Mesendoderm (in vitro differentiated cells): ENCODE measurements at regions not wholly inside any gene's neighbourhood (a gene's known extent, or its start where the extent isn't known, plus 50 kb on each side); places are given as distances from the start of the nearest gene placed in this dataset.
"Not testable (repeated sequence)": the region's sequence is repeated elsewhere in the genome, so short reads cannot be mapped to it uniquely, and the experiment has no call there.

Experiments
- DNase-seq: peaks from one replicate; pipeline ENCODE4 v3.0.0; 2013
- H2AK5ac ChIP-seq: 2 replicates; pipeline ENCODE4 v1.6.1; 2013; ENCODE audit warnings: low read length, inconsistent platforms
- H2BK120ac ChIP-seq: 2 replicates; pipeline ENCODE4 v1.6.1; 2013; ENCODE audit warnings: low read depth, mild to moderate bottlenecking, low read length, moderate library complexity, mixed read lengths
- H2BK15ac ChIP-seq: replicated peaks from 2 replicates; pipeline ENCODE4 v1.6.1; 2013; ENCODE audit warnings: low read depth, mild to moderate bottlenecking, moderate library complexity
- H2BK5ac ChIP-seq: 2 replicates; pipeline ENCODE4 v1.6.1; 2013; ENCODE audit warnings: low read length, inconsistent platforms
- H3K18ac ChIP-seq: 2 replicates; pipeline ENCODE4 v1.6.1; 2013; ENCODE audit warnings: mild to moderate bottlenecking, low read length, mixed read lengths
- H3K23ac ChIP-seq: one replicate; pipeline ENCODE4 v1.6.1; 2013; ENCODE audit warnings: low read length
- H3K27ac ChIP-seq: 2 replicates; pipeline ENCODE4 v1.5.1; 2013; ENCODE audit warnings: low read depth, mild to moderate bottlenecking, inconsistent platforms, low read length, moderate library complexity
- H3K27me3 ChIP-seq: 2 replicates; pipeline ENCODE4 v1.6.1; 2013; ENCODE audit warnings: low read length, control low read depth, mild to moderate bottlenecking, inconsistent platforms; ENCODE audit not compliant: insufficient read depth, poor library complexity
- H3K36me3 ChIP-seq: 2 replicates; pipeline ENCODE4 v1.6.1; 2013; ENCODE audit warnings: low read length, inconsistent platforms; ENCODE audit not compliant: control insufficient read depth, insufficient read depth
- H3K4ac ChIP-seq: one replicate; pipeline ENCODE4 v1.6.1; 2013; ENCODE audit warnings: low read depth, mild to moderate bottlenecking, low read length, moderate library complexity
- H3K4me1 ChIP-seq: 2 replicates; pipeline ENCODE4 v1.6.1; 2013; ENCODE audit warnings: low read depth, low read length, inconsistent platforms; ENCODE audit not compliant: control insufficient read depth
- H3K4me2 ChIP-seq: 2 replicates; pipeline ENCODE4 v1.6.1; 2013; ENCODE audit warnings: low read length
- H3K4me3 ChIP-seq: 2 replicates; pipeline ENCODE4 v1.5.1; 2013; ENCODE audit warnings: mild to moderate bottlenecking, low read length
- H3K56ac ChIP-seq: one replicate; pipeline ENCODE4 v1.6.1; 2013; ENCODE audit warnings: low read length
- H3K79me1 ChIP-seq: 2 replicates; pipeline ENCODE4 v1.6.1; 2013; ENCODE audit warnings: low read length, inconsistent platforms
- H3K79me2 ChIP-seq: 2 replicates; pipeline ENCODE4 v1.6.1; 2013; ENCODE audit warnings: mild to moderate bottlenecking, low read length; ENCODE audit not compliant: control insufficient read depth, insufficient read depth
- H3K9ac ChIP-seq: 2 replicates; pipeline ENCODE4 v1.6.1; 2013; ENCODE audit warnings: low read length, inconsistent platforms
- H4K5ac ChIP-seq: one replicate; pipeline ENCODE4 v1.6.1; 2013; ENCODE audit warnings: low read length
- H4K8ac ChIP-seq: one replicate; pipeline ENCODE4 v1.6.1; 2013; ENCODE audit warnings: low read depth, mild to moderate bottlenecking, control low read depth, low read length, moderate library complexity
- WGBS: extraction: QIAGEN DNeasy Blood & Tissue Kit; methylation state at CpG from one replicate; pipeline ENCODE4 v1.1.7; 2013; ENCODE audit warnings: low lambda C conversion rate, missing lambda C conversion rate; ENCODE audit not compliant: insufficient coverage; ENCODE audit errors: extremely low coverage; 5-methylcytosine and 5-hydroxymethylcytosine counted together

DNA sequence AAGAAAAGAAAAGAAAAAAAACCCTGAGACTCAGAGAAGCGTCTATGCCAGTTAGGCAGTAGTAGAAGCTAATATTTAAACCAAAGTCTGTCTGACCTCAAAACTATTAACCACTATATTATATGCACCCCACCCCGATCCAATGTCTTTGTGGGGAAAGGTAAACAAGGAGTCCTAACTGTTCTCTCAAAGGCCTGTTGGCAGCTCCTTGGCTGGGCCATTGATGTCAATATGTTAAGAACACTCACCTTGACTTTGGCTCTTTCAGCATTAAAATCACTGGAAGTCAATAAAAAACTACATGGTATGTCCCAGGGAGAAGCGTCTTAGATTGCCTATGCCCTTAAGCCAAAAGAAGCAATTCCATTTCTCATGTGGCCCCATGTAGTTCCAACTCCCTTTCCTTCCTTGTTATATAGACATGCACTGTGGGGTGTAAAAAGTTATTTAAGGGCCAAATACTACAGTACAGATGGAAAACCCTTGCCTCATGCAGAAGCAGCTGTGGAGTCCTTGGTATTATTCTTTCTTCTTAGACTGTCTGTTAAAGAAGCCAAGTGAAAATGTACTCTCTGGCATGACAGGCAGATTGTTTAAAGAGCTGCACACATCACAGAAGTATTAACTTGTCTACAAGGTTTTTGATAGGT, 308.6 kb upstream of the RPS23 start:
- Histone ChIP-seq H3K79me1 (no peaks in the 10 kb centered on the region), H4K8ac (no peak overlapping the region), H2AK5ac (no peak overlapping the region), H3K4ac (no peak overlapping the region), H3K79me2 (no peaks in the 10 kb centered on the region), H2BK5ac (no peak overlapping the region), H3K27ac (no peak overlapping the region), H3K4me3 (no peak overlapping the region), H2BK15ac (no peak overlapping the region), H3K9ac (no peak overlapping the region), H3K4me2 (no peak overlapping the region), H2BK120ac (no peak overlapping the region), H3K56ac (no peak overlapping the region), H3K4me1 (no peaks in the 10 kb centered on the region), H4K5ac (no peak overlapping the region), H3K27me3 (no peaks in the 10 kb centered on the region), H3K23ac (no peak overlapping the region), H3K18ac (no peak overlapping the region), H3K36me3 (no peaks in the 10 kb centered on the region)
- no CpG with 5 or more reads among the region's 3 CpGs for WGBS
- DNase-seq: no peak

- H3K4me2 ChIP-seq: no peak overlapping the region
- H3K9ac ChIP-seq: no peak overlapping the region
- no peak overlapping the region for H3K4ac ChIP-seq
- DNase-seq: no peak
- no peak overlapping the region for H4K5ac ChIP-seq
- no peaks in the 10 kb centered on the region for H3K27me3 ChIP-seq
- no peak overlapping the region for H4K8ac ChIP-seq
- no peaks in the 10 kb centered on the region for H3K79me2 ChIP-seq
- no peak overlapping the region for H3K23ac ChIP-seq
- no peak overlapping the region for H3K56ac ChIP-seq
- no peak overlapping the region for H2BK120ac ChIP-seq
- H3K36me3 ChIP-seq: no peaks in the 10 kb centered on the region
- H2BK15ac ChIP-seq: no peak overlapping the region
- no peak overlapping the region for H2AK5ac ChIP-seq
- no peaks in the 10 kb centered on the region for H3K4me1 ChIP-seq
- WGBS: no CpG with 5 or more reads among the region's 2 CpGs
- H3K27ac ChIP-seq: no peak overlapping the region
- H3K4me3 ChIP-seq: no peak overlapping the region
- no peak overlapping the region for H2BK5ac ChIP-seq
- H3K18ac ChIP-seq: no peak overlapping the region
- no peaks in the 10 kb centered on the region for H3K79me1 ChIP-seq
Observed at GRCh38 chr5:82586181-82586580, 308.0 kb upstream of the RPS23 start.

- WGBS: no CpG with 5 or more reads among the region's 4 CpGs
- Histone ChIP-seq H3K36me3 (no peaks in the 10 kb centered on the region), H3K9ac (no peak overlapping the region), H3K79me1 (no peaks in the 10 kb centered on the region), H3K27ac (no peak overlapping the region), H3K4me2 (no peak overlapping the region), H3K23ac (no peak overlapping the region), H2AK5ac (no peak overlapping the region), H2BK120ac (no peak overlapping the region), H3K79me2 (no peaks in the 10 kb centered on the region), H3K4me1 (no peaks in the 10 kb centered on the region), H4K8ac (no peak overlapping the region), H3K4me3 (no peak overlapping the region), H3K27me3 (no peaks in the 10 kb centered on the region), H2BK15ac (no peak overlapping the region), H4K5ac (no peak overlapping the region), H3K56ac (no peak overlapping the region), H2BK5ac (no peak overlapping the region), H3K4ac (no peak overlapping the region), H3K18ac (no peak overlapping the region)
- DNase-seq: no peak
Observed at GRCh38 chr5:82584631-82585030, 306.5 kb upstream of the RPS23 start.

- not testable (repeated sequence) for H3K4me2 ChIP-seq, H3K79me1 ChIP-seq, H3K23ac ChIP-seq, H2BK5ac ChIP-seq, DNase-seq, H3K4ac ChIP-seq, H2BK120ac ChIP-seq, H3K27ac ChIP-seq, H3K36me3 ChIP-seq, H3K56ac ChIP-seq, H3K79me2 ChIP-seq, H3K4me1 ChIP-seq, H3K9ac ChIP-seq, H2AK5ac ChIP-seq, H3K18ac ChIP-seq, H3K4me3 ChIP-seq, H4K5ac ChIP-seq, H2BK15ac ChIP-seq, H3K27me3 ChIP-seq, H4K8ac ChIP-seq
- no CpG with 5 or more reads among the region's 6 CpGs for WGBS
Observed at GRCh38 chr5:82583331-82583730, 305.2 kb upstream of the RPS23 start.

GRCh38 chr5:82564963-82565362, 286.8 kb upstream of the RPS23 start:
- H3K4me2 ChIP-seq: no peak overlapping the region
- H3K23ac ChIP-seq: no peak overlapping the region
- no peak overlapping the region for H2BK120ac ChIP-seq
- no peak overlapping the region for H3K4ac ChIP-seq
- H3K27ac ChIP-seq: no peak overlapping the region
- H3K9ac ChIP-seq: no peak overlapping the region
- H3K56ac ChIP-seq: no peak overlapping the region
- no peak overlapping the region for H2BK5ac ChIP-seq
- WGBS: no CpG with 5 or more reads among the region's 1 CpG
- H2AK5ac ChIP-seq: no peak overlapping the region
- no peak for DNase-seq
- no peaks in the 10 kb centered on the region for H3K79me2 ChIP-seq
- H3K4me1 ChIP-seq: no peaks in the 10 kb centered on the region
- no peaks in the 10 kb centered on the region for H3K27me3 ChIP-seq
- H4K5ac ChIP-seq: no peak overlapping the region
- no peak overlapping the region for H2BK15ac ChIP-seq
- H3K79me1 ChIP-seq: no peaks in the 10 kb centered on the region
- H4K8ac ChIP-seq: no peak overlapping the region
- no peak overlapping the region for H3K4me3 ChIP-seq
- H3K18ac ChIP-seq: no peak overlapping the region
- no peaks in the 10 kb centered on the region for H3K36me3 ChIP-seq

DNA sequence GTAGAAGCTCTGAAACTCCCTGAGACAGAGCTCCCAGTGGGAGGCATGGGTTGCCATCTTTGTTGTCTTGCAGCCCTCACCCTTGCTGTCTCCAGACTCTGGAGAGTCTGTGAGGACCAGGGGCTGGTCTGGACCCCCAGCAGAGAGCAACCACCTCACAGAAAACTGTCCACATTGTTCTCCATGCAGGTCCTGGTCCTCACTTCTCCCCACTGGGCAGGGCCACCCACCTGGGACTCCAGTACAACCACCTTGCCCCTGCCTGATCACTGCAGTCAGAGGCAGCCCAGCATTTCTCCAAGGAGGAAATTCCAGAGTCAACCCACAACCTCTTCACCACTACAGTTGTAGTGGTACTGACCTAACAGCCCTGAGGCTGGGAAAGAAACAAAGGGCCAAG, 285.6 kb upstream of the RPS23 start:
- Histone ChIP-seq H2BK5ac (no peak overlapping the region), H3K79me2 (no peaks in the 10 kb centered on the region), H3K56ac (no peak overlapping the region), H3K27ac (no peak overlapping the region), H3K4me3 (no peak overlapping the region), H3K23ac (no peak overlapping the region), H3K4me1 (no peaks in the 10 kb centered on the region), H3K4me2 (no peak overlapping the region), H3K79me1 (no peaks in the 10 kb centered on the region), H4K8ac (no peak overlapping the region), H3K4ac (no peak overlapping the region), H4K5ac (no peak overlapping the region), H2BK120ac (no peak overlapping the region), H3K36me3 (no peaks in the 10 kb centered on the region), H3K18ac (no peak overlapping the region), H3K27me3 (no peaks in the 10 kb centered on the region), H2BK15ac (no peak overlapping the region), H2AK5ac (no peak overlapping the region), H3K9ac (no peak overlapping the region)
- DNase-seq: no peak
